Stimulated activated CD4-positive, alpha-beta T cell treated with anti-CD3 and anti-CD28 coated beads, Interleukin-1b, Interleukin-23, amount 100 ng/mL, for 4 hours (primary cell): ENCODE measurements at regions not wholly inside any gene's neighbourhood (a gene's known extent, or its start where the extent isn't known, plus 50 kb on each side); places are given as distances from the start of the nearest gene placed in this dataset.
"Not testable (repeated sequence)": the region's sequence is repeated elsewhere in the genome, so short reads cannot be mapped to it uniquely, and the experiment has no call there.

Experiments used
- DNase-seq, 2 donors: peaks; one replicate each; pipeline ENCODE4 v3.0.0-alpha.2; 2020; ENCODE audit warnings: low read depth in 2 of 2

DNA sequence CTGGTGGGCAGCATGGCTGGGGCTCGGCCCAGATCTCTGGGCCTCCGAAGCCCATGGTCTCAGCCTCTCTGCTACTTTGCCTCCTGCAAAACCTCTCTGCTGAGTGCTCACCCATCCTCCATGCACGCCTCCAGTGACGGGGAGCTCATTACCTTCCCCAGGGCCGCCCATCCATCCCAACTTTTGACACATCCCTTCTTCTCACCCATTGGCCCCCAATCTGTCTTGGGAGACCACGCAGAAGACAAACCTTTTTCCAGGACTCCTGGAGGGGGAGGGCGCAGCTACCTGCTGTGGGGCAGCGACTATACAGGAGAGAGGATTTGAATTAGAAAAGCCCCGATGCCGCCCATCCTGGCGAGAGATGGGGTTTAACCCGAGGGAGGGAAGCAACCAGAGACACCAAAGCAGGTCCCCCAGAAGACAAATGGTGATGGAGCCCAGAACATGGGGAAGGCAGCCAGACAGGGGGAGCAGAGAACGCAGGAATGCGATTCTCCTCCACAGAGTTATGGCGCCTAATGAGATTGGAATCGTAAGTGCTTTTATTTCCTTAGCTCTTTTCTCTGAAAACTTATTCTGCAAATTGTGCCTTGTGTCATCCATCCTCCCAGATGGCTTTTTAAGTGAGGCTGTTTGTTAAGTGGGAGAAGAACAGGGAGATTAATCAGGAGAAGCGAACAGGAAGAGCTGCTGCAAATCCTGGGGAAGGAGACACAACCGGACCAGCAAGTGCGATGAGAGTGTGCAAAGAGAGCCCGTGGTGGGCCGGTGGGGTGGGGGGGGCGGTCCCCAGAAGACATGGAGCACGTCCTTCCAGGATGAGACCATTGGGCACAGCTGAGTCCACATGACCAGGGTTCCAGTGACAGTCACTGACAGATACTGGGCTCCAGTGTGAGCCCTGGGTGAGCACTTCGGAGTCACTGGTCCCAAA is 623.5 kb downstream of the MATN1 start:
- no peak for DNase-seq

DNA sequence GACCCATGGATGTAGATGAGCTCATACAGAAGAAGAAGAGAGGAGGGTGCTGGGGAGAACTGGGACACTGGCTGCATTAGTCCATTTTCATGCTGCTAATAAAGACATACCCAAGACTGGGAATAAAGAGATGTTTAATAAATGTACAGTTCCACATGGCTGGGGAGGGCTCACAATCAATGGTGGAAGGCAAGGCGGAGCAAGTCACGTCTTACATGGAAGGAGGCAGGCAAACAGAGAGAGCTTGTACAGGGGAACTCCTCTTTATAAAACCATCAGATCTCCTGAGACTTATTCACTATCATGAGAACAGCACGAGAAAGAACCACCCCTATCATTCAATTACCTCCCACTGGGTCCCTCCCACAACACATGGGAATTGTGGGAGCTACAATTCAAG is 625.5 kb downstream of the MATN1 start:
- not testable (repeated sequence) for DNase-seq

DNA sequence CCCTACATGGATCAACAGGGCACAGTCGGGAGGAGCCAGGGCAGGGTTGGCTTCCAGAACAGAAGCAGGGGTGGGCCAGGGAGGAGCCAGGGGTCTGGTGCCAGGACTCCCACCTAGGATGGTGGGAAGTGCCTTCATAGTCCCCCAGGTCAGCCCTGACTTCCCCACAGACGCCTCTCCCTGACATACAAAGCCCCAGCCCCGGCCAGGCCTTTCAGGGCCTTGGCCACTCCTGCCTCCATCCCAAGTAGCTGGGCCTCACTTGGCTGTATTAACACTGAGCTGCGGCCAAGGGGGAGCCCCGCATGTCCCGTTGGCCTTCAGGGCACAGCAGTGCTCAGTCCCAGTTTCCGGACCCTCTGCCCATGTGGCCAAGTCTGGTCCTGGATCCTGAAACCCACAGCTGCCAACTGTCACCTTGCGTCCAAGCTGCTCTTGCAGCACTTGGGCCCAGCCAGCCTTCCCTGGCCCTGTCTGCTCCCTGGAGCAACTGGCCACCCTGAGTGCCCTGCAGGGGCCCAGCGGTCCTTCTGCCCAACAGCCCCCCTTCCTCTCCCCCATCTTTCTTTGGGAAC is 627.8 kb downstream of the MATN1 start:
- DNase-seq, result no peak

DNA sequence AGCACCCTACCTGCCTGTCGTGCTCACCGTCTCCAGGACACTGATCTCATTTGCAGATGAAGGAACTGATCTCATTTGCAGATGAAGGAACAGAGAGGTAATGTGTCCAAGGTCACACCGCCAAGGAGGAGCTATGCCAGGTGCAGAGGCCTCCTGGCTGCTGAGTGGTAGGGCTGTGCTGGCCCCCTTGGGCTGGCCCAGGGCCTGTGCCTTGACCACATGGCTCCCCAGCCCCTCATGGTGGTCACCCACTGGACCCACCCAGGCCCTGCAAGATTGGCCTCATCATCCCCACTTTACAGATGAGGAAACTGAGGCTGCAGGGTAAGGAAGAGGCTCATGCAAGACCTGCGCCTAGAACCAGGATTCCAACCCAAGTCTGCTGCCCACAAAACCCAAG is 628.3 kb downstream of the MATN1 start:
- no peak for DNase-seq

DNA sequence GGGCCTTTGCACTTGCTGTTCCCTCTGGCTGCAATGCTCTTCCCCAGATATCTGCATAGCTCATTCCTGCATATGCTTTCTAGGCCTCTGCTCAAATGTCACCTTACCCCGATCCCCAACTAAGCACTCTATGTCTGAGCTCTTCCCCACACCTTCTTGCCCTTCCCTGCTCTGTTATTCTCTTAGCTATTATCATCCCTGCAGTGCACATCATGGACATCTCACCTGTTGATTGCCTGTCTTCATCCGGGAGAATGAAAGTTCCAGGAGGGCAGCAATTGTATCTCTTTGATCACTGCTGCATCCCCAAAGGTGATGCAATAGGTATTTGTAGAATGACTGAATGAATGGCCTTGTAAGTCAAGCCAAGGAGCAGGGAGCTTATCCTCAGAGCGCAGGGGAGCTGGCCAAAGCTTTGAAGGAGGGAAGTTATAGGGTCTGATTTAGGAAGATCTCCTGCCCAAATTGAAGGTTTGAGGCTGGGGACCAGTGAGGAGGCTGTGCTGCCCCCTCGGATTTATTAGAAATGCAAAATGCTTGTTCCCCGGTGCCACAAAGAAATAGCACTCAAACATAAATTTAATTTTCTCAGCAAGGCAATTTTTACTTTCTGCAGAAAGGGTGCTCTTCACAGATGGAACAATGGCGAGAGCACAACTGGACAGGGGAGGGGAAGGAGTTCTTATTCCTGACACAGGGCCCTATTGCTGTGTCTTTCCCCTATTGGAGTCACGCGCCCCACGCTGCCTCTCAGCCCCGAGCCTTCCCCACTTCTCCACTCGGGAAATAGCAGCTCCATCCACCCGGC is 631.1 kb downstream of the MATN1 start:
- no peak for DNase-seq

DNA sequence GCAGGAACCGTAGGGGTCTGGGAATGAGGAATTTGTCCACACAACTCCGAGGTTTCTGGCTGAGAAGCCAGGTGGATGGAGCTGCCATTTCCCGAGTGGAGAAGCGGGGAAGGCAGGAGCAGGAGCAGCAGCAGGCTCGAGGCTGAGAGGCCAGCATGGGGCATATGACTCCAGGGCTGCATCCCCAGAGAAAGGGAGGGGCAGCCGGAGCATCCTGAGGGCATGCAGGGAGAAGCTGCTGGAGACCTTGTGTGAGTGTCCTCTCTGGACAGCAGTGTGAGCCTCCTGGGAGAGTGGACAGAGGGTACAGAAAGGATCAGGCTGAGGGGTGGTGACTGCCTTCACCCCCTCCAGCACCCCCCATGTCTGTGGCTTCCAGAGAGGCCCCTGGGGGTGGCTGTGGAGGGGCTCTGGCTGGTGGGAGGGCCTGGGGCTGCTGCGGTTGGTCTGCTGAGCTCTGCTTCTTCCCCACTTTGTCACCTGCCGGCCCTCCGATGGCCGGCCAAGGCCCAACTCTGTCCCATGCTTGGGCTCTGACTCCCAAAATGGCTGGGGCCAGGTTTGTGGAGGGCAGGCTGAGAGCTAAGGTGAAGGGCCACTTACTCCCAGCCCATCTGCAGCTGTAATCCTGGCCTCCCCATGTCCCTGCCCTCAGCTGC is 633.1 kb downstream of the MATN1 start:
- DNase-seq, result no peak

DNA sequence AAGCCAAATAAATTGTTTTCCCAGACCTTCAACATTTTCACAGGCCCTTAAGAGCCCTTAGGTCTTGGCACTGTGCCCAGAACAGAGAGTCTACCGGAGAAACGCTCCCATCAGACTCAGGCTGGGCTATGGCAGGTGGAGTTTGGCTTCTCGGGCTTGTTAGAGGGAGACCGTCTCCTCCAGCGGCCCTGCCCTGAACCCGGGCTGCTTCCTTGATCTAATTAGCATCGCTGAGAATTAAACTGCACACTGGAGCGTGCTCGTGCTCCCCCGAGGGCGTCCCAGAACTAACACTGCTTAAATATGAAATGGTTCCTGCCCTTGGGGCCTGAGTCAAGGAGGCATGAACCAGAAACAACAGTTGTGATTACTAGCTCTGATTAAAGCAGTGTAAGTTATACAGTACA is 634.4 kb downstream of the MATN1 start:
- no peak for DNase-seq

DNA sequence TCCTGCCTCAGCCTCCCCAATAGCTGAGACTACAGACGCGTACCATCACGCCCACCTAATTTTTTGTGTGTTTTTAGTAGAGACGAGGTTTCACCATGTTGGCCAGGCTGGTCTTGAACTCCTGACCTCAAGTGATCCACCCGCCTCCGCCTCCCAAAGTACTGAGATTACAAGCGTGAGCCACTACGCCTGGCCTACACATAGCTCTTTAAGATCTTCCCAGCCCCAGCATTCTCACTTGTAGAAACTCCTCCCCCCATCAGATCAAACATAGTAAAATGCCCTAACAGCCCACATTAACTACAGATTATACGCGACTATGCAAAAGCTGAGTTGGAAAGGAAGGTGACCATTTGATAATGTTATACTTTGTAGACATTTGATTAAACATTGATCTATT is 634.8 kb downstream of the MATN1 start:
- no peak for DNase-seq

DNA sequence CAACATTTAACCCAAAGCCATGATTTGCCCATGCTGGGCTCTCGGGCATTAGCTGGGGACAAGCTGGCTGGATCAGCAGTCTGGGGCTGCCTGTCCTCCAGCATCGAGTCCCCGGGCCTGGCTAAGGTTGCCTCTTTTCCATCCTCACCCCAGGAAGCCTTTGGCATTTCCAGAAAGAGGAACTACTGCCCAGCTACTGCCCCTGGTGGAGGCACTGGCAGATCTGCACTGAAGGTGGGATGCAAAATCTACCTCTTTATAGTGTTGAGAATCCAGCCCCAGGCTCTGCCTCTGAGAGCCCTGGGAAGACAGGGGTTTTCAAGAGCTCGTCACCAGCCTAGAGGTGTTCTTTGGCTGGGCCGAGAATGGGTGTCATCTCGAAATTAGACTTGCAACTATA is 635.9 kb downstream of the MATN1 start:
- DNase-seq, result no peak

DNA sequence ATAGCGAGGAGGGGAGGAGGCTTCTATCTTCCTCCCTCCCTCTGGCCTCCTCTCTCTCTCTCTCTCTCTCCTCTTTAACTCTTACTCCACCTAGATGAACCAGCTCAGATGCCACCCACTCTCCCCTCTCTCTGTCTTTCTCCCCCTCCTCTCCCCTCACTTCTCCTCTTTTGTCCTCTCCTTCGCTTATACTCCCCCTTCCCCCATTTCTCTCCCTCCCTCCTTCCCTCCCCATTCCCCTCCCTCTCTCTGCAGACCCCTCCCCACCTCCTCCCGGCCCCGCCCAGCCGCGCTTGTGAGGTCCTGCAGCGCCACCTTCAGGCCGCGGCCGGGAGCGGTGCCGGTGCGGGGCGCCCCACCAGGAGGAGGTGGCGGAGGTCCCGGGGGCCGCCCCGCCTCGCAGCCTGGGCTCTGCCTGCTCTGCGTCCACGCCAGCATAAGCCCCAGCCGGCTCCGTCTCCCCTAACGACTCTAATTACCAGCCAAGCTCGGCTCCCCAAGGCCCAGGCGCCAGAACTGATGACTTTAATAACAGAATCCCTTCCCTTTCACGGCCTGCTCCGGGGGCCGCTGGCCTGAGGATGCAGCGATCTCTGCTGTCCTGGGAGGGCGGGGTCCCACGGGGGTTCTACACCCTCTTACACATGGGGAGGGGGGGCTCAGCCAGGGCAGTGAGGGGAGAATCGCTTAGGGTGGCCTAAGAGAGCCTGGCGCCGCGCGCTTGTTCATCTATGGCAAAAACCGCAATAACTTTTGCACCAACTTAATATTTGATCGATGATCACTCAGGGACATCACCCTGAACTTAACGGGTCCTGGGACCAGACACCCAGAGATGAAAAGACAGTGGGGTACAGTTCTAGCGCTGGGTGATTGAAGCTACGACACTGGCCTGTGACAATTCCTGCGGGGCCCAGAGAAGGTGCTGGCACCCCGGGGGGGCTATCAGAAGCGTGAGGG is 637.3 kb downstream of the MATN1 start:
- DNase-seq, result peak in 1 of 2 donors; percentile 20

DNA sequence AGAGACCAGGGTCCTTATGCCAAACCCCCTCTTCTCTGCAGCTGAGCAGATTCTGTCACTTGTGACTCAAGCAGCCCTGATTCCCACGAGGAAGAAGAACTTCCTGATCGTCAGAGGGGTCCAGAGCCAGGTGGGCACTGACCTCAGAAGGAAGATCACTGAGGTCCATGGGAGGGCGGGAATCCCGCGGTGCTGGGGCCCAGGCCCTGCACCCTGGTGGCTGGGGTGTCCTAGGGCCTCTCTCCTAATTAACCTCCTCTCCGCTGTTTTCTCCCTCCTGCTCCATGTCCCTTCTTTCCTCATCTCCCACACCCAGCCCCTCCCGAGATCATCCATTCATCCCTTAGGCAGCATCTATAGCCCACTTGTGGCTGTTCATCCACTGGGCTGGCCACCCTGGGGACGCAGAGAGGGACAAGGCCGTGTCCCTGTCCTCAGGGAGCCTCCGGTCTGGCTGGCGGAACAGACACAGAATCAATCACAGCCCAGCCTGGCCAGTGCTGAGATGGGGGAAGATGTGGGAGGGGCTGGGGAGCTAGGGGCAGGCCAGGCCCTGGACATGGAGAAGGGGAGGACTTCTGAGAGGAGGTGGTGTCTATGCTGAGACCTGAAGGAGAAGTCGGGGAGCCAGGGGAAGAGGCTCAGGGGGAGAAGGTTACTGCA is 638.3 kb downstream of the MATN1 start:
- DNase-seq, result no peak

DNA sequence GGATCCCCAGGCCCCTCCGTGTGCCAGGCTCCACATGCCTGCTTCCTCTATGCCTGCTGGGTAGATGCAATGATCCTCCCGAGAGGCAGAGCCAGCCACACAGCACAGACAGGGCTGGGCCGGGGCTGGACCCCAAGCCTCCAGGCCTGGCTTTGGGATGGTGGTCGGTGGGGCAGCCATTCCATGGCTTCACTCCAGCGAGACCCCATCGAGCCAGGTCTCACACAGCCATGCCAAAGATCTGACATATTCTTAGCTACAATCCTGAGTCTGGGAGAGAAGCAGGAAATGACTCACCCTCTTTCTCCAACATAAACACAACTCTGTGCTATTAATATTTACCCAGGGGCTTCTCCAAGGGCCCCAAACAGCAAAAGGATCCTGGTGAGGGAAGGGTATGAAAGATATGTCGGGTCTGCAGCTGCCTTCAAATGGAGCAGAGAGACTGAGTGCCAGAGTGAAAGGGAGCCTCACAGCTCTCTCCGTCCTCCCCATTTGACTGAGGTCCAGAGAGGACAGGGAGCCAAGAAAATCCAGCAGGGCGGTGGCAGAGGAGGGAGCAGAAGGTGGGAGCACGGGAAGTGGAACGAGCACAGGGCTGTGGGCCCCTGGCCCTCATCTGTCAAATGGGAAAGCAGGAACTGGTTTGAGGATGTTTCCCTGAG is 639.5 kb downstream of the MATN1 start:
- no peak for DNase-seq

DNA sequence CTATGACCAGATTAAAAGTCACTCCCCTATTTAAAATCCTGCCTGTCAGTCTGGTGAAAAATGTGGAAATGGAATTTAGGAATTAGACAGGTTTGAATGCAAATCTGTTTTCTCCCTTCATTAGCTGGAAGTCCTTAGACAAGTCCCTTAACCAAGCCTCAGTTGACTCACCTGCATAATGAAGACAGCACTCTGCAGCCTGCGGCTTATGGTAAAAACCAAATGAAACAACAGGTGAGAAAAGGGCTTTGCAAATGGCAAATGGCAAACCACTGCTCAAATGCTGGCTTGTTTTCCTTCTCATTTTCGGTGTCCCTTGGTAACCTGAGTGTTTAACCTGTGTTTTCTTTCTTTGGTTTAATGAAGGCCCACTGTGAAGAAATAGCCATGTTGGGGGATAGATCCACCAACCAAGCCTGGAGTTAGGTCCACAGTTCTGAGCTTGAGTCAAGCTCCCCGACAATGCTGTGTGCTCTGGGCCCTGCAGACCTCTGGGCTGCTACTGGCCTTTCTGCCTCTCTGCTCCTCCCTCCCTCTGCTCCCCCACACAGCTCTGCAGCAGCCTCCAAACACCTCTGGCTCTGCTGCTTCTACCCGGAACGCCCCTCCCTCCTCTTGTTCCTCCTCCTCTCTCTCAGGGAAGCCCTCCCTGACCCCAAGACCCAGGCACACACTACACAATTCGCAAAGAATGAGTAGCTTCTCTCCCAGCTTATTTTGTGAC is 641.8 kb downstream of the MATN1 start:
- no peak for DNase-seq

DNA sequence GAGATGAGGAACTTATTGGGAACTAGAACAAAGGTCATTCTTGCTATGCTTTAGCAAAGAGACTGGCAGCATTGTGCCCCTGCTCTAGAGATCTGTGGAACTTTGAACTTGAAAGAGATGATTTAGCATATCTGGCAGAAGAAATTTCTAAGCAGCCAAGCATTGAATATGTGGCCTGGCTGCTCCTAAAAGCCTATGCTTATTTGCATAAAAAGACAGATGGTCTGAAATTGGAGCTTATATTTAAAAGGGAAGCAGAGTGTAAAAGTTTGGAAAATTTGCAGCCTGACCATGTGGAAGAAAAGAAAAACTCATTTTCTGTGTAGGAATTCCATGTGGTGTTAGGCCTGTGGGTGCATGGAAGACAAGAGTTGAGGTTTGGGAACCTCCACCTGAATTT is 647.5 kb downstream of the MATN1 start:
- DNase-seq, result not testable (repeated sequence)

DNA sequence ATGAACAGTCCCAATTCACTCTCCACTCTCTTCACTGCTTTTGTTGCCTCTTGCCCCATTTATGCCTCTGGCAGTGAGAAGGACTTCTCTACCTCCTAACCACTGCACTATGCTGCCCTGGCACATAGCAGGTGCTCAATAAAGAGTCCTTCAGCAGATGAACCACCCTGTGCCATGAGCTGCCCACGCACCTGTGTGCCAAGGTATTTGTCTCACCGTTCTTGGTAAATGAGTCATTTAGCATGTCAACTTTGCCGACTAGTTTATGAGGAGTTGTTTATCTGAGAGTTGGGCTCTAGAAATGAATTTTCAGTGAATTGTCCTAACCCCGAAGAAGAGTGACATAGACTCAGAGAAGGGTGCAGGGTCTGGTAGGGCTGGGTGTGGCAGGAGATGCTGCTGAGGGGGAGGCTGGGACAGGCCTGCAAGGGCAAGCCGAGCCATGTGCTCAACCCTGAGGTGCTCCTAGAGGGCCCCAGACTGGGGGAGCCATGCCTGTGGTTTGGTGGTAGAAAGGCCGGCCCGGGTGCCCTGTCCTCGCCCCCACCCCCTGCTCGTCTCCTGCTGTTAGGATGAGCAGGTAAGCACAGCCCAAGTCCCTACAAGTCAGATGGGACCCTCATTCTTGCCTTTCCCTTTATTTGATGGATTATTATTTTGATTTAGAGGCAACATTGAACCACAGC is 654.5 kb downstream of the MATN1 start:
- no peak for DNase-seq

DNA sequence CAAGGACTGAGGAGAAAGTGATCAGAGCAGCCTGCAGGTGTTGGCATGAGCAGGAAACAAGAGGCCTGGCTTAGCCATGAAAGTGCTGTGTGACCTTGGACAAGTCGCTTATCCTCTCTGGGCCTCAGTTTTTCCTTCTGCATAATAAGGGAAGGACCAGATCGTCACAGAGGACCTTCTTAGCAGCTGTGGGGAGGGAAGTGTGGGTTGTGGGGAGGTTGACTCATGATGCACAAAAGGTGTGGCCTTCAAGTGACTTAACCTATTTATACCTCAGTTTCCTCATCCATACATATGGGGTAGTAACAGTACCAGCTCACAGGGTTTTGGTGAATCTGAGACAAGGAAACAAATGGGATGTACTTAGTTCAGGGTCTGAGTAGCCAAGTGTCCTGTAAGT is 658.8 kb downstream of the MATN1 start:
- no peak for DNase-seq

DNA sequence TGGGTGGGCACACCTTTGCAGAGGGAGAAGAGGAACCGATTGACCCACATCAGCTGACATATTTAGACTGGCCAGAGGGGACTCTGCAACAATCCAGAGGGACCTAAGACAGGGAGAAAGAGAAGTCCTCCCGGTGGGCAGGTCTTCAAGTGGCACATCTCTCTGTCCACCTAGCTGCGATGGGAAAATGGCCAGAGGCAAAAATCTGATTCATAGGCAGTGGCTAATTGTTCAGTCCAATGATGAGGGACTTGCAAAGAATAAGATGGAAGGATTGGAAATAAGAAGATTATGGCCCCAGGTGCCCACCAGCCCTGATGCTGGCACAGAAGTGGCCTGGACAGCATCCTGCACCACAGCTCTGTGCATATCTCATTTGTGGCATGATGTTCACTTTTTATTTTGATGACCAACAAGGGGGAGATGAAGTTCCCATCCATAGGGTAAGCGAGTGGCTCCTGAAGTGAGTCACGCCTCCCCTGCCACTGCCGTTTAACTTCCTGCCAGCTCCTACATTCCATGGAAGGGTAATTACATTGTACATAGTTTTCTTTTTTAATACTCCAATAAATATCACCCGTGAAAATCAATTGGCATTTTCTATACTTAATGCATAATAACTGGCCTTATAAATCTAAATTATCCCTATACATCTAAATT is 659.6 kb downstream of the MATN1 start:
- DNase-seq, result no peak
